Mononuclear cell (primary cell): ENCODE measurements at regions not wholly inside any gene's neighbourhood (a gene's known extent, or its start where the extent isn't known, plus 50 kb on each side); places are given as distances from the start of the nearest gene placed in this dataset.

Source experiments
- H3K27me3 ChIP-seq: 2 replicates; pipeline ENCODE4 v1.6.0; 2011; ENCODE audit warnings: low read length, control low read depth; ENCODE audit not compliant: insufficient read depth
- H3K4me1 ChIP-seq: 2 replicates; pipeline ENCODE4 v1.5.1; 2011; ENCODE audit warnings: mild to moderate bottlenecking, low read length, control low read depth; ENCODE audit not compliant: insufficient read depth
- H3K4me3 ChIP-seq: 2 replicates; pipeline ENCODE4 v1.5.1; 2011; ENCODE audit warnings: mild to moderate bottlenecking, low read length, moderate library complexity
- H3K9me3 ChIP-seq: 2 replicates; pipeline ENCODE4 v1.5.1; 2011; ENCODE audit warnings: low read depth, mild to moderate bottlenecking, control low read depth, low read length

DNA sequence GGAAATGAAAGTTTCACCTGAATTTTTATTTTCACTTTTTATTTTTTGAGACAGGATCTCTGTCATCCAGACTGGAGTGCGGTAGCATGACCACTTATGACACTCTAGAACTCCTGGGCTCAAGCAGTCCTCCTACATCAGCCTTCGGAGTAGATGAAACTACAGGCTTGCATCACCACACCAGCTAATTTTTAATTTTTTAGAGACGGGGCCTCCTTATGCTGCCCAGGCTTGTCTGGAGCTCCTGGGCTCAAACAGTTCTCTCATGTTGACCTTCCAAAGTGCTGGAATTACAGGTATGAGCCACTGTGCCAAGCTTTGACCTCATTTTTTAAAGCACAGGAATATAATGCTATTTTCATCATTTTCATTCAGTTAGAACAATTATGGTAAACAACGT is 297.0 kb upstream of the KLHL1 start:
- no peak overlapping the region for H3K4me3 ChIP-seq
- H3K9me3 ChIP-seq: no peaks in the 10 kb centered on the region
- H3K27me3 ChIP-seq: no peaks in the 10 kb centered on the region
- no peaks in the 10 kb centered on the region for H3K4me1 ChIP-seq

DNA sequence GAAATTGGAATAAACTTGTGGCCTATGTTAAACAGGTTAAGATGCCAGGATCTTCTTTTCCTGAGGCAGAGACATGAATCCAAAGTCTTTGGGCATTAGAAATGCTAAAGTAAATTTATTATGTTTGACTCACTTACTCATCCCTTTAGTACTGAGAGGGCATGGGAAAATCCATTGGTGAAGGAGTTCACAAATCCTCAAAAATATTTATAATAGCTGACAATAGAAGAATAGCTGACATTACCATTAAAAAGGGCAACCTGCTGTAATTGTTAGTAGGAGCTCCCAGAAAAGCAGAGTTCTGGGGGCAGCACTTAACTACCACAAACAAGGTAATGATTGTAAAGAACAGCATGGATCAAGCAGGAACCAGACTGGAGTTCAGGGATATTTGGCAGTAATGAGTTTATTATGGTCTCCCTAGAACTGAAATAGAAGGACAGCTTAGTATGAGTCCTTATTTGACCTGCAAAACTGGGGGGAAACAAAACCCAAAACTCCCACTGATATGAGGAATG is 285.8 kb upstream of the KLHL1 start:
- Histone ChIP-seq H3K4me1 (no peaks in the 10 kb centered on the region), H3K9me3 (no peaks in the 10 kb centered on the region), H3K27me3 (no peaks in the 10 kb centered on the region), H3K4me3 (no peak overlapping the region)

DNA sequence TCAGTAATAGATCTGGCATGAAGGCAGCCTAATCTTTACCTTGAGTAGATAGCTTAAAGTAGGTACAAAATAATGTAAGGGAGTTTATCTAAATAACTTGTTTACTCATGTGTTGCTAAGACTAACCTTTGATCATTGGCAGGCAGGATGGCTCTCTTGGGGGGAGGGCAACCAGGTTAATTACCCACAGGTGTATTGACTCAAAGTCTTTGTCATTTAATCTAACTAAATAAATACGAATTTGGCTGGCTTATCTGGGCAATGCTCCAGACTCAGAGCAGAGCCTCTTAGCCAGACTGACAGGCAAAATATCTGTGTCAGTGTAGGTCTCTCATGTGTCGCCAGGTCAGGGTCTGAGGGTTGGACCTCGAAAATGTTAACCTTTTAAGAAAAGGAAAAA is 283.4 kb upstream of the KLHL1 start:
- Histone ChIP-seq H3K9me3 (no peaks in the 10 kb centered on the region), H3K4me3 (no peak overlapping the region), H3K4me1 (no peaks in the 10 kb centered on the region), H3K27me3 (no peaks in the 10 kb centered on the region)

DNA sequence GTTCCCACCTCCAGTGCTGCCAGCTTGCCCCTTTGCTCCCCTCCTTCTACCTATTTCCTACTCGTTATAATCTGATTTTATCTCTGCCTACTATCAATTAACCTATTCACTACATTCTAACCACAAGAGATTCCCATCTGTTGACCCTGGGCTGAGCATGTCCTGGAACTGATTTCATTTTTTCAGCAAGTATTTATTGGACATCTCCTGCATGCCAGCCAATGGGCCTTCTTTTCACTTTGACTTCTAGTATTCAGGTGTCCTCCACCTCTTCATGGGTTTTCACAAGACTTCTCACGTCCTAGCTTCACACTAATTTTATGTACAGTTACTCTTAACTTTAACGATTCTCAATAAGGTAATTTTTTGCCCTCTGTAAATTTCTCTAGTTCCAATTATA is 282.7 kb upstream of the KLHL1 start:
- Histone ChIP-seq H3K27me3 (no peaks in the 10 kb centered on the region), H3K4me3 (no peak overlapping the region), H3K9me3 (no peaks in the 10 kb centered on the region)

DNA sequence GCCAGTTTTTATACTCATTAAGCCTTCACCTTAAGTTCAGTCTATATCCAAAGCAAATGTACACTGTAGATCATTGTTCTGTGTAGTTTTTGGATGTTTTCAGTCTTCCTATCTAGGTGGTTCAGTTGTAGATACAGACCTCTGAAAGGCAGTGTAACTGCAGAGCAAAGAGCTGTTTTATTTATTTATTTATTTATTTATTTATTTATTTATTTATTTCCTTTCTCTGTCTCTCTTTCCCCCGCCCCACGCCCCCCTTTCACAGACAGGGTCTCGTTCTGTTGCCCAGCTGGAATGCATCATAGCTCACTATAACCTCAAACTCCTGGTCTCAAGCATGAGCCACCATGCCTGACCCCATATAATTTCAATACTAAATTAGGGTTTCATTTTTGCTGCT is 281.8 kb upstream of the KLHL1 start:
- H3K4me1 ChIP-seq: no peaks in the 10 kb centered on the region
- no peaks in the 10 kb centered on the region for H3K9me3 ChIP-seq
- no peaks in the 10 kb centered on the region for H3K27me3 ChIP-seq
- no peak overlapping the region for H3K4me3 ChIP-seq

More for the DNA sequence above, 282.7 kb upstream of the KLHL1 start:
- no peaks in the 10 kb centered on the region for H3K4me1 ChIP-seq

DNA sequence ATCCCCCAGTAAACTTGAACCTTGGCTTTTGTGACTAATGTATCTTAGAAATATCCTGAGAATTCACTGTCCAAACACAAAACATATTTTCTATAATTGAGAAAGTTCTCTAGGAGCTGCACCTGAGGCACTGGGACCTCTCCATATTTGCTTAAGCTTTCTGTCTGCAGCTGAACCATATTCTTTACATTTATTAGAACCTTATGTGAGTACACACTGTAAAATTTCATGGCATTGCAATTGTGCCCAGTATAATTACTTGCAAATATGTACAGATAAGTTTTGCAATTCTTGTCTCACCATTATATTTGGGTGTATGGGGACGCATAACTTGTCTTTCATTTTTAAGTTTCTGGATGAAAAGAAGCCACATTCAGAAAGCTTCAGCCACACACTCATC is 280.7 kb upstream of the KLHL1 start:
- H3K4me3 ChIP-seq: no peak overlapping the region
- no peaks in the 10 kb centered on the region for H3K27me3 ChIP-seq
- H3K9me3 ChIP-seq: no peaks in the 10 kb centered on the region
- no peaks in the 10 kb centered on the region for H3K4me1 ChIP-seq

DNA sequence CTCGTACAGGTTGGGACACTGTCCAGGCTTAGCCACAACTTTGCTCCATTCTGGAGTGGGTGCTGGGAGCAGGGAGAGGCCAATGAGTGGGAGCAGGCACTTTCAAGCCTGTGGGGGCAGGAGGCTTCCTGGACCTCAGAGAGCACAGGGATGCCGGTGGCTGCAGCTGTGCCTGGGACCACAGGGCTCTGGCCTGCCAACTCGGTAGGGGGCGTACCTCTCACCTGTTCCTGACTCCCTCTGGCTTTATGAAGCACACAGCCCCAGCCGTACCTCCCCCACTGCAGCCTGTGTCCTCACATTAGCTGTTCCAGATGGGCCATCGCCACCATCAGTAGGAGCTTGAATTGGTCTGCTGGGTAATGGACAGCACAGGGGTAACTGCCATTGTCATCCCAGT is 278.7 kb upstream of the KLHL1 start:
- Histone ChIP-seq H3K4me3 (no peak overlapping the region), H3K9me3 (no peaks in the 10 kb centered on the region), H3K27me3 (no peaks in the 10 kb centered on the region), H3K4me1 (no peaks in the 10 kb centered on the region)

DNA sequence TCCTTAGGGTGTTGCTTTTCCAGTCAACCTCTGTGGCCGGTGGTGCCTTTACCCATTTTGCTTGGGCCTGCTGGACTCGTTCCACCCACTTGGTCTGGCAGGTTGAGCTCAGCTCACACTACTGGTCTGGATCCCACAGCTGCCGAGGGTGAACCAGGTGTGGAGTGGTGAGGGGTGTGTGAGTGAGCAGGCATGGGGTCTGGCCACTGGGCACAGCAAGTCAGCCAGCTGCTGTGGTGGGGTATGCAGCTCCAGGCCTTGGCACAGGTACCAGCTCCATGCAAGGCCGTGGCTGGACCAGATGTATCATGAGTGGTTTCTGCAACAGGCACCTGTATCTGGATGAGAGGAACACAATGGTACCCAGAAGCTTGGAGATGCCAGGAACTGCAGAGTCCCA is 277.6 kb upstream of the KLHL1 start:
- Histone ChIP-seq H3K27me3 (no peaks in the 10 kb centered on the region), H3K9me3 (no peaks in the 10 kb centered on the region), H3K4me3 (no peak overlapping the region), H3K4me1 (no peaks in the 10 kb centered on the region)

DNA sequence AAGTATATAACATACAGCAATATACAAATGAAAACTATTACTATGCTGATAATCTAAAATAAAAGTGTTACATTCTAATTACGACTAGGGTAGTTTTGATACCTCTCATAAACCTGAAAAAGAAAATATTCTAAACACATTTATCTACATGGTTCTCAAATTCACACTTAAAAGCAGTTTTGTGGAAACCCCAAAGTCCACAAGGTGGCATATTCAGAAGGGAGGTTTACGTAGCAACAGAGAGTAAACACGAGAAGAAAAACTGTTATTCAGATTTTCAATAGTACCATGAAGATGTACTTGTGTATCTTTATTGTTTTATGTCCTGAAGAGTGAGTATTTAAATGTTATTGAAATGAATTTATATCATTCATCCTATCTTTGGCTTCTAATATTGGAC is 275.9 kb upstream of the KLHL1 start:
- no peak overlapping the region for H3K4me3 ChIP-seq
- no peaks in the 10 kb centered on the region for H3K4me1 ChIP-seq
- H3K9me3 ChIP-seq: no peaks in the 10 kb centered on the region
- no peaks in the 10 kb centered on the region for H3K27me3 ChIP-seq

DNA sequence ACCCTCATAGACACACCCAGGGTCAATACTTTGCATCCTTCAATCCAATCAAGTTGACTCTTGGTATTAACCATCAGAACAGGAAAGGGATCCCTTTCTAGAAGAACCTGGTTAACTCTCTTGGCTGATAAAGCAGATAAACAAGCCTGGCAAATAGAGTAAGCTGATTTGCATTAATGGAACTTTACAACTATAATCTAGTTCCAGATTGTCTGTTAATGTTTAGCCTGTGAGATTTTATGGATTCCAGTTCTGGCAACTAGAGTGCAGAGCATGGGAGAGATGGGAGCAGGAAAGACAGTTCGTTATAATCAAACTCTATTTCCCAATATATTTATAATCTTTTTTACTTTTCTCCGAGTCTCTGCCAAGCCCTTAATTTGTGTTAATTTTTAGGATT is 272.6 kb upstream of the KLHL1 start:
- H3K4me1 ChIP-seq: no peaks in the 10 kb centered on the region
- peaks cover 4% of the 10 kb centered on the region for H3K9me3 ChIP-seq
- no peak overlapping the region for H3K4me3 ChIP-seq
- no peaks in the 10 kb centered on the region for H3K27me3 ChIP-seq

DNA sequence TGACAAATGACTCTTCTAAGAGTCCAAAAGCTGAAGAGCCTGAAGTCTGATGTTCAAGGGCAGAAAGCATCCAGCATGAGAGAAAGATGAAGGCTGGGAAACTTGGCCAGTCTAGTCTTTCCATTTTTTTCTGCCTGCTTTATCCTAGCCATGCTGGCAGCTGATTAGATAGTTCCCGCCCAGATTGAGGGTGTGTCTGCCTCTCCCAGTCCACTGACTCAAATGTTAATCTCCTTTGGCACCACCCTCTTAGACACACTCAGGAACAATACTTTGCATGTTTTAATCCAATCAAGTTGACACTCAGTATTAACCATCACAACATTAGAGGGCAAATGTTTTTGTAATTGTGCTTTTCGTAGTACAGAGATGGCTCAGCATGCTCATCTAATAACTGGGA is 267.5 kb upstream of the KLHL1 start:
- Histone ChIP-seq H3K4me1 (no peaks in the 10 kb centered on the region), H3K9me3 (peaks cover 4% of the 10 kb centered on the region), H3K4me3 (no peak overlapping the region), H3K27me3 (no peaks in the 10 kb centered on the region)

DNA sequence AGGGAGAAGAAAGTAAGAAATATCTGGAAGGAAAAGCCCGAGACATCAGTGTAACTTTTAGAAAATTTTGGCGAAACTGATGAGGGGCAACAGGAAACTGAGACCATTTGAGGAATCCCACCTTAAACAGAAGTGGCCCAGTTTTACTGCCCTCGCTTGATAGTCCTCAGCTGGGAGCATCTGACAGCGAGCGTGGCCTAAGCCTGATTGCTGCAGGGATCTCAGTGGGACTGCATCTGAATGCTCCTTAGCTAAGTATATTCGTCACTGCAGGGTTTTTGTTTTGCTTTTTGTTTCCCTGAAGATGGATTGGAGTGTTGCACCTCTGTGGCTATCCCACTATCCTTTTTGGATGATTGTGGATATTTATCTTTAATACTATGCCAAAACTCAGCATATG is 262.7 kb upstream of the KLHL1 start:
- Histone ChIP-seq H3K9me3 (no peaks in the 10 kb centered on the region), H3K4me1 (no peaks in the 10 kb centered on the region), H3K4me3 (no peak overlapping the region), H3K27me3 (no peaks in the 10 kb centered on the region)

DNA sequence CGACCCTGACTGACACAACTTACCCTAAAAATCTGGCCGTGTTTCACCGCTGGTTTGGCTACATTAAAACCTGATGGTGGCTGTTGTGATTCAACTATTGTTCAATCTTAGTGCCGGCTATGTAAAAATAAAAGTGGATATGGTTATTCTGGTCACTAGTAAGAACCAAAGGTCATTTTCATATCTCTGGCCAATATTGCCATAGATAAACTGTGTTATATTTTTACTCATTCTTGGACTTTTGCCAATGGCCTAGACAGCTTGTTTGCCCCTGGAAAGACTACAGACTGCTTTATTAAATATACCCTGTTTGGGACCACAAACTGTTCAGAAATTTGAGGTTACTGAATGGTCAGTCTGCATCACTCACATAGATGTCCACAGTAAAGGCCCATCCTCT is 258.5 kb upstream of the KLHL1 start:
- Histone ChIP-seq H3K9me3 (no peaks in the 10 kb centered on the region), H3K27me3 (no peaks in the 10 kb centered on the region), H3K4me1 (no peaks in the 10 kb centered on the region)

DNA sequence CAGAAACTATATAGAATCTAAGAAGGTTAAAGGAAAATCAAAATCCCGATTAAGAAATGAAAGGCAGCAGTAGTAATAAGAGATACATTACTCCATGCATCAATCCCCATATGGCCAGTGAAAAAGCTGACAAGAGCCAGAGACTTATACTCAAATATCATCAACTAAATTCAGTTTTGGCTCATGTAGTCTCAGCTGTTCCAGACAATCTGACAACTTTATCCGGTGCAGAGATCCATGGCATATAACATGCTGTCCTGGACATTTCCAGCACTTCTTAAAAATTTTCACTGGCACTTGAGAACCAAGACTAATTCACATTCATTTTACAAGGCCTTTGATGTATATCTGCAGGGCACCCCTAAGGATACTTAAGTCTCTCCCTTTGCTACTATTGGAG is 255.7 kb upstream of the KLHL1 start:
- no peaks in the 10 kb centered on the region for H3K9me3 ChIP-seq
- no peaks in the 10 kb centered on the region for H3K27me3 ChIP-seq
- no peaks in the 10 kb centered on the region for H3K4me1 ChIP-seq
- H3K4me3 ChIP-seq: no peak overlapping the region

More for the DNA sequence above, 258.5 kb upstream of the KLHL1 start:
- no peak overlapping the region for H3K4me3 ChIP-seq

DNA sequence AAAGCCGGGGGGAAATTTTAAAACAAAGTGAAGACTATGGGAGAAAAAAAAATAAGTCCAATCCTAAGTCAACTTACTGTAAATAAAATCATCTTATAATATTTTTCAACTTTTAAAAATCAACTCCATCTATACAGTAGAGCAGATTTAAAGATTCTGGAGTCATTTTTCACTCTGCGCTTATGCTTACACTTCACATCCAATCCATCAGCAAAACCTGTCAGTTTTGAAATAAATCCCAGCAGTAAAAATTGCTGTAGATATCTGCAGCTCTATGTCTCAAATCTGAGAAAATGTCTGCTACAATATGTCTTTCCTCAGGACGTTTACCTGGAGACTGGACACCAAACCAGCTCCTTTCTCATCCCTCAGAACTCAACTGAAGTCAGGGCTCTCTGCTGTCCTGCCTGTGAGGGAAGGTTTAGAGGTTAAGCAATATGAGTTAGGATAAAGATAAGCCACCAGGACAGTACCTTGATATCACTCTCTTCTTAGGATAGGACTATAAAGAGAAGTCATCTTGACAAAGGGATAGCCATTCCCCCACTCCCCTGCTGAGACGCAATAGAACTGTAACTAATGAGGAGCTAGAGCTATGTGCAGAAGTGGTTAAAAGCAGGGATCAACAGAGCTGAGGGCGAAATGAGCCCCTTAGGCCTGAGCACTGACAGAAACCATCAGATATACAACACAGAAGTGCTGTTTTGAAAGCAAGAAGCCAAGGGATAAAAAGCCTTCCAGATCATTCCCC is 254.7 kb upstream of the KLHL1 start:
- Histone ChIP-seq H3K4me1 (no peaks in the 10 kb centered on the region), H3K9me3 (no peaks in the 10 kb centered on the region), H3K27me3 (no peaks in the 10 kb centered on the region), H3K4me3 (no peak overlapping the region)

DNA sequence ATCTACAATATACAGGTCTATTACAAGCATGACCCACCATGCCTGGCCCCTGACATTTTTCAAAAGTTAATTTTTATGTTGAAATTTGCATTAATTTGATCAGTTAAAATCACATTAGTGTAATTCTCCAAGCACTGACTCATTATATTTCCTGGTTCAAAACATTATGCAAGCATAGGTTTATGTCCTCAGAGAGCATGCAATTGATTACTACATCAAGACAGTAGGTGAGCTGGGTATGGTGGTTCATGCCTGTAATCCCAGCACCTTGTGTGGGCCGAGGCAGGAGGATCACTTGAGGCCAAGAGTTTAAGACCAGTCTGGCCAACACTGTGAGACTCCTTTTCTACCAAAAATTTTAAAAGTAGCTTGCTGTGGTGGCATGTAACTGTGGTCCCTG is 248.8 kb upstream of the KLHL1 start:
- Histone ChIP-seq H3K4me1 (no peaks in the 10 kb centered on the region), H3K27me3 (no peaks in the 10 kb centered on the region), H3K9me3 (no peaks in the 10 kb centered on the region), H3K4me3 (no peak overlapping the region)
